Fibroblast of villous mesenchyme (primary cell): ENCODE measurements at regions not wholly inside any gene's neighbourhood (a gene's known extent, or its start where the extent isn't known, plus 50 kb on each side); places are given as distances from the start of the nearest gene placed in this dataset.

Experiments used
- DNase-seq: peaks from one replicate; pipeline ENCODE4 v3.0.0-alpha.2; 2010; ENCODE audit warnings: low read depth
- H3K4me3 ChIP-seq: 2 replicates; pipeline ENCODE4 v1.5.1; 2011; ENCODE audit warnings: low read depth, mild to moderate bottlenecking, low read length
- CTCF ChIP-seq: IDR thresholded peaks from 2 replicates; pipeline ENCODE4 v1.5.1; 2012; ENCODE audit warnings: low read depth, mild to moderate bottlenecking, low read length; ENCODE audit not compliant: insufficient read depth

- no peak overlapping the region for H3K4me3 ChIP-seq
- TF ChIP-seq CTCF: no peak
- DNase-seq: no peak
Measured at GRCh38 chr12:77469578-77470333, 360.9 kb upstream of the NAV3 start.

- TF ChIP-seq CTCF: no peak
- no peak for DNase-seq
Measured at GRCh38 chr12:77442633-77443032, 377.3 kb upstream of the E2F7 start.

GRCh38 chr12:77439749-77440148 lies 374.4 kb upstream of the E2F7 start:
- DNase-seq: no peak
- no peak overlapping the region for H3K4me3 ChIP-seq
- no peak for TF ChIP-seq CTCF

More at GRCh38 chr12:77442633-77443032, 377.3 kb upstream of the E2F7 start:
- no peak overlapping the region for H3K4me3 ChIP-seq

- H3K4me3 ChIP-seq: no peak overlapping the region
- no peak for TF ChIP-seq CTCF
- no peak for DNase-seq
Measured at GRCh38 chr12:77438644-77439043, 373.3 kb upstream of the E2F7 start.

GRCh38 chr12:77437206-77437605 lies 371.8 kb upstream of the E2F7 start:
- no peak for TF ChIP-seq CTCF
- no peak overlapping the region for H3K4me3 ChIP-seq
- no peak for DNase-seq

GRCh38 chr12:77435446-77436091 lies 370.2 kb upstream of the E2F7 start:
- DNase-seq: no peak
- H3K4me3 ChIP-seq: no peak overlapping the region
- no peak for TF ChIP-seq CTCF
